Spleen (tissue), 7 donors: ENCODE measurements at regions not wholly inside any gene's neighbourhood (a gene's known extent, or its start where the extent isn't known, plus 50 kb on each side); places are given as distances from the start of the nearest gene placed in this dataset.
A peak's percentile ranks its signal among the peaks of the same experiment; 100 is the strongest.

Source experiments
- CTCF ChIP-seq, 11 experiments: fragments of 200-600 bp in 7 of 11; fragments of 450-650 bp in 4 of 11; sonication (generic) in 4 of 11; IDR thresholded peaks in 8 of 11; conservative IDR thresholded peaks in 3 of 11; 1 replicate in 7 of 11; 2 replicates in 4 of 11; pipeline versions ENCODE4 v1.4.0 to v1.8.0; 2016 to 2021; ENCODE audit warnings: antibody characterized with exemption in 11 of 11, inconsistent platforms in 4 of 11, mild to moderate bottlenecking in 1 of 11
- POLR2A ChIP-seq, 3 donors: fragments of 450-650 bp; IDR thresholded peaks; one replicate each; pipeline ENCODE4 v1.5.1; 2017; ENCODE audit warnings: antibody characterized with exemption in 3 of 3, mild to moderate bottlenecking in 1 of 3
- POLR2AphosphoS5 ChIP-seq, 3 donors: sonication (generic); formaldehyde crosslinking; IDR thresholded peaks; one replicate each; pipeline ENCODE4 v1.5.1; 2017; ENCODE audit warnings: antibody characterized with exemption in 3 of 3
- donor health status: DM: no; HTN: no; CAD: no; lungs with moderate emphysema.
- donor health status: DM: no; HTN: no; CAD: no.
- donor health status: DM: no; HTN: no; CAD: no.

- peak in 2 of 11 experiments; percentile 14 to 16 for TF ChIP-seq CTCF (IDR thresholded peaks at IDR 0.05 in 8 of 11, conservative IDR thresholded peaks at IDR 0.05 in 3 of 11)
- no peak for TF ChIP-seq POLR2A (IDR thresholded peaks at IDR 0.05)
- no peak for TF ChIP-seq POLR2AphosphoS5 (IDR thresholded peaks at IDR 0.05)
Measured at GRCh38 chr1:90614872-90615271, 102.2 kb downstream of the BARHL2 start.
